ENCODE measurements at regions not wholly inside any gene's neighbourhood (a gene's known extent, or its start where the extent isn't known, plus 50 kb on each side); places are given as distances from the start of the nearest gene placed in this dataset.

GRCh38 chr7:106775975-106776607 lies 89.0 kb upstream of the PIK3CG start:
- no peak for DNase-seq (ENCODE audit: low read depth in 2 of 2)

- no peak for DNase-seq (ENCODE audit: low read depth in 2 of 2)
These were observed 88.3 kb upstream of the PIK3CG start for GRCh38 chr7:106776618-106777347.

GRCh38 chr7:106777674-106778299 lies 87.3 kb upstream of the PIK3CG start:
- no peak for DNase-seq (ENCODE audit: low read depth in 2 of 2)

GRCh38 chr7:106778656-106779250 lies 86.3 kb upstream of the PIK3CG start:
- no peak for DNase-seq (ENCODE audit: low read depth in 2 of 2)

GRCh38 chr7:106779877-106780276 lies 85.2 kb upstream of the PIK3CG start:
- DNase-seq (ENCODE audit: low read depth in 2 of 2): no peak

- DNase-seq (ENCODE audit: low read depth in 2 of 2): no peak
These were observed 84.1 kb upstream of the PIK3CG start for GRCh38 chr7:106781007-106781406.

GRCh38 chr7:106781828-106782544 lies 83.1 kb upstream of the PIK3CG start:
- no peak for DNase-seq (ENCODE audit: low read depth in 2 of 2)

GRCh38 chr7:106783286-106783685 lies 81.8 kb upstream of the PIK3CG start:
- DNase-seq (ENCODE audit: low read depth in 2 of 2): no peak

GRCh38 chr7:106788637-106789036 lies 76.4 kb upstream of the PIK3CG start:
- DNase-seq (ENCODE audit: low read depth in 2 of 2): no peak

GRCh38 chr7:106791526-106791925 lies 73.6 kb upstream of the PIK3CG start:
- no peak for DNase-seq (ENCODE audit: low read depth in 2 of 2)

GRCh38 chr7:106792233-106792926 lies 72.7 kb upstream of the PIK3CG start:
- DNase-seq (ENCODE audit: low read depth in 2 of 2): no peak

- DNase-seq (ENCODE audit: low read depth in 2 of 2): no peak
These were observed 71.8 kb upstream of the PIK3CG start for GRCh38 chr7:106793015-106793975.

- DNase-seq (ENCODE audit: low read depth in 2 of 2): no peak
These were observed 70.6 kb upstream of the PIK3CG start for GRCh38 chr7:106794276-106795083.

GRCh38 chr7:106795084-106795876 lies 69.8 kb upstream of the PIK3CG start:
- DNase-seq (ENCODE audit: low read depth in 2 of 2): no peak

GRCh38 chr7:106795877-106796231 lies 69.2 kb upstream of the PIK3CG start:
- no peak for DNase-seq (ENCODE audit: low read depth in 2 of 2)

GRCh38 chr7:106797937-106798336 lies 67.1 kb upstream of the PIK3CG start:
- DNase-seq (ENCODE audit: low read depth in 2 of 2): no peak

- DNase-seq (ENCODE audit: low read depth in 2 of 2): no peak
These were observed 62.5 kb upstream of the PIK3CG start for GRCh38 chr7:106802589-106802988.

- no peak for DNase-seq (ENCODE audit: low read depth in 2 of 2)
These were observed 58.5 kb upstream of the PIK3CG start for GRCh38 chr7:106806556-106806955.

- no peak for DNase-seq (ENCODE audit: low read depth in 2 of 2)
These were observed 57.6 kb upstream of the PIK3CG start for GRCh38 chr7:106807474-106807873.
